ENCODE measurements at regions not wholly inside any gene's neighbourhood (a gene's known extent, or its start where the extent isn't known, plus 50 kb on each side); places are given as distances from the start of the nearest gene placed in this dataset.

- H3K4me1 ChIP-seq = no peaks in the 10 kb centered on the region
- no peaks in the 10 kb centered on the region for H3K9me3 ChIP-seq
- intact Hi-C loops (cut with DNase I; ENCODE audit: low total_unique reads) = loop anchor here (10.0 kb wide), 1 partner anchor 242 kb away; the partner anchor contains the start of gene SLC1A3
- TF ChIP-seq CTCF (IDR thresholded peaks at IDR 0.05) = no peak
- H3K4me3 ChIP-seq = no peak overlapping the region
- no peak overlapping the region for H3K27ac ChIP-seq
- H3K27me3 ChIP-seq = no peaks in the 10 kb centered on the region
- DNase-seq (ENCODE audit: low spot score in 2 of 2) = no peak
- H3K36me3 ChIP-seq = no peaks in the 10 kb centered on the region
Observed at GRCh38 chr5:36363101-36363500, 61.4 kb upstream of the RANBP3L start.

- Histone ChIP-seq H3K27ac (no peak overlapping the region), H3K36me3 (no peaks in the 10 kb centered on the region), H3K4me3 (no peak overlapping the region), H3K4me1 (no peaks in the 10 kb centered on the region), H3K27me3 (no peaks in the 10 kb centered on the region), H3K9me3 (no peaks in the 10 kb centered on the region)
- TF ChIP-seq POLR2AphosphoS5 (IDR thresholded peaks at IDR 0.05) = no peak
- no peak for TF ChIP-seq CTCF (IDR thresholded peaks at IDR 0.05)
- TF ChIP-seq POLR2A (IDR thresholded peaks at IDR 0.05) = no peak
- intact Hi-C loops (cut with DNase I; ENCODE audit: low total_unique reads) = loop anchor here (10.0 kb wide), 1 partner anchor 241 kb away; the partner anchor contains the start of gene SLC1A3
- no peak for DNase-seq (ENCODE audit: low spot score in 2 of 2)
Observed at GRCh38 chr5:36363744-36364143, 62.0 kb upstream of the RANBP3L start.

GRCh38 chr5:36364473-36364872 is 62.8 kb upstream of the RANBP3L start:
- H3K9me3 ChIP-seq = no peaks in the 10 kb centered on the region
- intact Hi-C loops (cut with DNase I; ENCODE audit: low total_unique reads) = loop anchor here (10.0 kb wide), 1 partner anchor 240 kb away; the partner anchor contains the start of gene SLC1A3

GRCh38 chr5:36365896-36366295 is 64.2 kb upstream of the RANBP3L start:
- intact Hi-C loops (cut with DNase I; ENCODE audit: low total_unique reads) = loop anchor here (10.0 kb wide), 1 partner anchor 239 kb away; the partner anchor contains the start of gene SLC1A3
- Histone ChIP-seq H3K4me1 (no peaks in the 10 kb centered on the region), H3K36me3 (no peaks in the 10 kb centered on the region), H3K4me3 (no peak overlapping the region), H3K9me3 (no peaks in the 10 kb centered on the region), H3K27me3 (no peaks in the 10 kb centered on the region), H3K27ac (no peak overlapping the region)
- DNase-seq (ENCODE audit: low spot score in 2 of 2) = no peak
- TF ChIP-seq POLR2AphosphoS5 (IDR thresholded peaks at IDR 0.05) = no peak
- no peak for TF ChIP-seq CTCF (IDR thresholded peaks at IDR 0.05)
- no peak for TF ChIP-seq POLR2A (IDR thresholded peaks at IDR 0.05)

More at GRCh38 chr5:36364473-36364872, 62.8 kb upstream of the RANBP3L start:
- no peak for DNase-seq (ENCODE audit: low spot score in 2 of 2)
- Histone ChIP-seq H3K4me1 (no peaks in the 10 kb centered on the region), H3K4me3 (no peak overlapping the region), H3K27ac (no peak overlapping the region), H3K36me3 (no peaks in the 10 kb centered on the region), H3K27me3 (no peaks in the 10 kb centered on the region)
- TF ChIP-seq POLR2AphosphoS5 (IDR thresholded peaks at IDR 0.05) (no peak), POLR2A (IDR thresholded peaks at IDR 0.05) (no peak), CTCF (IDR thresholded peaks at IDR 0.05) (no peak)

GRCh38 chr5:36366883-36367282 is 65.2 kb upstream of the RANBP3L start:
- H3K36me3 ChIP-seq = no peaks in the 10 kb centered on the region
- no peak for TF ChIP-seq POLR2A (IDR thresholded peaks at IDR 0.05)
- TF ChIP-seq POLR2AphosphoS5 (IDR thresholded peaks at IDR 0.05) = no peak
- TF ChIP-seq CTCF (IDR thresholded peaks at IDR 0.05) = no peak
- intact Hi-C loops (cut with DNase I; ENCODE audit: low total_unique reads) = loop anchor here (10.0 kb wide), 1 partner anchor 238 kb away; the partner anchor contains the start of gene SLC1A3
- no peaks in the 10 kb centered on the region for H3K9me3 ChIP-seq
- no peaks in the 10 kb centered on the region for H3K4me1 ChIP-seq
- H3K27ac ChIP-seq = no peak overlapping the region
- no peak overlapping the region for H3K4me3 ChIP-seq
- H3K27me3 ChIP-seq = no peaks in the 10 kb centered on the region
- no peak for DNase-seq (ENCODE audit: low spot score in 2 of 2)
